ENCODE measurements at regions not wholly inside any gene's neighbourhood (a gene's known extent, or its start where the extent isn't known, plus 50 kb on each side); places are given as distances from the start of the nearest gene placed in this dataset.
"Not testable (repeated sequence)": the region's sequence is repeated elsewhere in the genome, so short reads cannot be mapped to it uniquely, and the experiment has no call there.

GRCh38 chr21:24509131-24509530 lies 1098.2 kb downstream of the MRPL39 start:
- intact Hi-C loops (cut with DNase I) = no loop called here
- no peak for TF ChIP-seq CTCF (IDR thresholded peaks at IDR 0.05)
- no peaks in the 10 kb centered on the region for H3K27me3 ChIP-seq (ENCODE audit: low read depth)
- ATAC-seq = no peak
- no peaks in the 10 kb centered on the region for H3K9me3 ChIP-seq
- DNase-seq = no peak
- no peaks in the 10 kb centered on the region for H3K4me1 ChIP-seq
- H3K36me3 ChIP-seq = no peaks in the 10 kb centered on the region
- no peak overlapping the region for H3K4me3 ChIP-seq
- H3K27ac ChIP-seq = no peak overlapping the region

GRCh38 chr21:24486973-24487372 lies 1120.3 kb downstream of the MRPL39 start:
- DNase-seq = no peak
- no peaks in the 10 kb centered on the region for H3K27me3 ChIP-seq (ENCODE audit: low read depth)
- no peaks in the 10 kb centered on the region for H3K9me3 ChIP-seq
- H3K36me3 ChIP-seq = no peaks in the 10 kb centered on the region
- H3K4me3 ChIP-seq = no peak overlapping the region
- no peak for TF ChIP-seq CTCF (IDR thresholded peaks at IDR 0.05)
- no peak for ATAC-seq
- H3K4me1 ChIP-seq = no peaks in the 10 kb centered on the region
- intact Hi-C loops (cut with DNase I) = no loop called here
- no peak overlapping the region for H3K27ac ChIP-seq

- H3K36me3 ChIP-seq; ATAC-seq; intact Hi-C loops (cut with DNase I): not testable (repeated sequence)
These were observed 1123.9 kb downstream of the MRPL39 start for GRCh38 chr21:24483361-24483760.

DNA sequence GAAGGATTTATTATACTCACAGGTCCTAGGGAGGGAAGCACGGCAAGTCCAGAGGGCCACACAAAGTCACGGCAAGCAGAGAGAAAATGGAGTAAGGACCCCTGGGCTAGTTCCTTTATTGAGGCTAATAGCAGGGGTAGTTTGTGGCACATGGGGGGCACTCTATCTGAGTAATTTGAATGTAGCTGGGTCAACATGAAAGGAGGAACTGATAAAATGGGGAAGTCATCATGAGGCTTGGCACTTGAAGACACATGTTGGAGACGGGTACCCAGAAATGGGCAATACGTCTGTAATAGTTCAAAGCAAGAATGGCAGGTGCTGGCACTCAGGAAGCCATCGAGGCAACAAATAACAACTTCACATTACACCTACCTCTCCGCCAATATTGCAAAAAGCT lies 1136.4 kb downstream of the MRPL39 start:
- intact Hi-C loops (cut with DNase I) = no loop called here
- DNase-seq (no peak), ATAC-seq (no peak)
- H3K9me3 ChIP-seq = no peaks in the 10 kb centered on the region
- H3K27me3 ChIP-seq (ENCODE audit: low read depth) = no peaks in the 10 kb centered on the region
- no peak overlapping the region for H3K4me3 ChIP-seq
- no peak overlapping the region for H3K27ac ChIP-seq
- H3K4me1 ChIP-seq = no peaks in the 10 kb centered on the region
- TF ChIP-seq CTCF (IDR thresholded peaks at IDR 0.05) = no peak
- H3K36me3 ChIP-seq = no peaks in the 10 kb centered on the region

More at GRCh38 chr21:24483361-24483760, 1123.9 kb downstream of the MRPL39 start:
- H3K9me3 ChIP-seq; DNase-seq; H3K4me1 ChIP-seq; H3K4me3 ChIP-seq; H3K27me3 ChIP-seq (ENCODE audit: low read depth); H3K27ac ChIP-seq: not testable (repeated sequence)

DNA sequence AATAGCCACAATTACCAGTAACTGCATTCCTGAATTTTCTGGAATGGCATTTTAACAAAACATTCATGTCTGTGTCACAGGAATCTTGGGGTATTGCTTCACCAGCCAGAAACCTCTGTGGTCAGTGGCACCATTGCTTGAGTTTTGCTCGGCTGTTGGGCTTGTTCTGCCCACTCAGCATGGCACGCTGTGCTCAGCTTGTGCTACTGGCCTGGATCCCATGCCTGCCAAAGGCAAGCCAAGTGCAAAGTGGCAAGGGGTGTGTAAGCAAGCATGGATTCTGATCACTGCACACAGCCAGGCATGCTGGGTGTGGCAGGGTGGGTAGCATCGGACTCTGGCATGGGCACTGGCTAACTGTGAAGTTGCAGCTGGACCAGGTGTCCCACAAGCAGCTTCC lies 1150.9 kb downstream of the MRPL39 start:
- no peaks in the 10 kb centered on the region for H3K9me3 ChIP-seq
- intact Hi-C loops (cut with DNase I) = no loop called here
- DNase-seq = no peak
- no peak for TF ChIP-seq CTCF (IDR thresholded peaks at IDR 0.05)
- H3K36me3 ChIP-seq = no peaks in the 10 kb centered on the region
- H3K4me1 ChIP-seq = no peaks in the 10 kb centered on the region
- H3K27ac ChIP-seq = no peak overlapping the region
- no peak for ATAC-seq
- no peak overlapping the region for H3K4me3 ChIP-seq
- H3K27me3 ChIP-seq (ENCODE audit: low read depth) = no peaks in the 10 kb centered on the region

GRCh38 chr21:24450119-24450518 lies 1157.2 kb downstream of the MRPL39 start:
- no peak for DNase-seq
- no peaks in the 10 kb centered on the region for H3K27me3 ChIP-seq (ENCODE audit: low read depth)
- H3K27ac ChIP-seq = no peak overlapping the region
- no peak overlapping the region for H3K4me3 ChIP-seq
- no peaks in the 10 kb centered on the region for H3K4me1 ChIP-seq
- H3K9me3 ChIP-seq = no peaks in the 10 kb centered on the region
- no peaks in the 10 kb centered on the region for H3K36me3 ChIP-seq
- TF ChIP-seq CTCF (IDR thresholded peaks at IDR 0.05) = no peak
- intact Hi-C loops (cut with DNase I) = no loop called here
- no peak for ATAC-seq
